IPS DF 4.7 (cell line): ENCODE measurements at regions not wholly inside any gene's neighbourhood (a gene's known extent, or its start where the extent isn't known, plus 50 kb on each side); places are given as distances from the start of the nearest gene placed in this dataset.

Experiments used
- DNase-seq: peaks from one replicate; pipeline ENCODE4 v3.0.0-alpha.2; 2013; ENCODE audit warnings: low spot score; ENCODE audit errors: extremely low read depth

GRCh38 chr10:43703286-43703685 lies 54.6 kb upstream of the ZNF32 start:
- DNase-seq = no peak

- no peak for DNase-seq
These were observed 54.2 kb upstream of the ZNF32 start for GRCh38 chr10:43702936-43703281.

- no peak for DNase-seq
These were observed 53.7 kb upstream of the ZNF32 start for GRCh38 chr10:43702213-43702935.

GRCh38 chr10:43701295-43701694 lies 52.6 kb upstream of the ZNF32 start:
- DNase-seq = no peak

GRCh38 chr10:43700306-43700705 lies 51.6 kb upstream of the ZNF32 start:
- no peak for DNase-seq

- no peak for DNase-seq
These were observed 50.8 kb upstream of the ZNF32 start for GRCh38 chr10:43699516-43699915.
